ENCODE measurements at regions not wholly inside any gene's neighbourhood (a gene's known extent, or its start where the extent isn't known, plus 50 kb on each side); places are given as distances from the start of the nearest gene placed in this dataset.

DNA sequence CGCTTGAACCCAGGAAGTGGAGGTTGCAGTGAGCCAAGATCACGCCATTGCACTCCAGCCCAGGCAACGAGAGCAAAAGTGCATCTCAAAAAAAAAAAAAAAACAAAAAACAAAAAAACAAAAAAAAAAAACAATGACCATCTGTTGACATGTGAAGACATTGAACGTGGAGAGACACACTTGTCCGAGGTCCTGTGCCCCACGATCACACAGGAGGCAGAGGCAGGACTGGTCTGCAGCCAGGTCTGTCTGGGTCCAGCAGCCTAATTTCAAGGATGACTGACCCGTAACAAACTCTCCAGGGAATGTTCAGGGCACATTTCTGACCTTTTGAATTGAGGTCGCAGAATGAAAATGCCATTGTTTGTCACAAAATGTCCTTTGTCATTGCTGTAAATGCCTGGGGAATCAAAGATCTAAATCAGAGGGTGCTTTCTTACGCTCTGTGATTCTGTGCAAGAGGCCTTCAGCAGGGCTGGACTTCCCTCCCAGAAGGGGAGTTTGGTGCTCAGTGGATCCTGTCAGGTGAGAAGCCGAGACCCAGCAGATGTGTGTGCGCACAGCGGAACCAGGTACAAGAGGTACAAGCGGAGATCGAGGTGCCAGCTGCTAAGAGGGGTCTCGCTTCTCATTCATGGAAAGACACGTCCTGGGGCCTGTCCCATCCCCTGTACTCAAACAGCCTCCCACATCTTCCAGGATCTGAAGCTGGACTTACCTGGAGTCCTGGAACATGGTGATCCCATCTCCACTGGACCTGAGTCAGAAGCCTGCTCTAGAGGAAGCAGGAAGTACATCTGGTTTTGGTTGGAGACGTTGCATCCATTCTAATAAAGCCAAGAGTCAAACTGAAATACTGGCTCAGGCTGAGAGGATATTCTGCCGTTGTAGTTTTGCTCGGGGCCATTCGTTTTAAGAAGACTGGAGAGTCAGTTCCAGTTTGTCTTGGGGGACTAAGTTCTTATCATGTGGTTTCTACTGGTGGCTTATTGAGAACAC is 95.8 kb downstream of the IRF8 start:
- Mint-ChIP-seq H3K4me3 (peak overlapping the region in 7 of 8 donors; percentile 63 to 88 (median 84)), H3K27me3 (no peaks in the 10 kb centered on the region), H3K36me3 (no peaks in the 10 kb centered on the region), H3K9me3 (peaks cover 0 to 5% (median 0%) of the 10 kb centered on the region in 7 donors), H3K27ac (peak overlapping the region in 5 of 6 donors; percentile 89 to 99 (median 96)), H3K4me1 (peaks cover 55 to 93% (median 65%) of the 10 kb centered on the region in 3 donors)
- peak; percentile 16 to 45 for ATAC-seq (ENCODE audit: low read depth in 2 of 2)
- no peak for DNase-seq

DNA sequence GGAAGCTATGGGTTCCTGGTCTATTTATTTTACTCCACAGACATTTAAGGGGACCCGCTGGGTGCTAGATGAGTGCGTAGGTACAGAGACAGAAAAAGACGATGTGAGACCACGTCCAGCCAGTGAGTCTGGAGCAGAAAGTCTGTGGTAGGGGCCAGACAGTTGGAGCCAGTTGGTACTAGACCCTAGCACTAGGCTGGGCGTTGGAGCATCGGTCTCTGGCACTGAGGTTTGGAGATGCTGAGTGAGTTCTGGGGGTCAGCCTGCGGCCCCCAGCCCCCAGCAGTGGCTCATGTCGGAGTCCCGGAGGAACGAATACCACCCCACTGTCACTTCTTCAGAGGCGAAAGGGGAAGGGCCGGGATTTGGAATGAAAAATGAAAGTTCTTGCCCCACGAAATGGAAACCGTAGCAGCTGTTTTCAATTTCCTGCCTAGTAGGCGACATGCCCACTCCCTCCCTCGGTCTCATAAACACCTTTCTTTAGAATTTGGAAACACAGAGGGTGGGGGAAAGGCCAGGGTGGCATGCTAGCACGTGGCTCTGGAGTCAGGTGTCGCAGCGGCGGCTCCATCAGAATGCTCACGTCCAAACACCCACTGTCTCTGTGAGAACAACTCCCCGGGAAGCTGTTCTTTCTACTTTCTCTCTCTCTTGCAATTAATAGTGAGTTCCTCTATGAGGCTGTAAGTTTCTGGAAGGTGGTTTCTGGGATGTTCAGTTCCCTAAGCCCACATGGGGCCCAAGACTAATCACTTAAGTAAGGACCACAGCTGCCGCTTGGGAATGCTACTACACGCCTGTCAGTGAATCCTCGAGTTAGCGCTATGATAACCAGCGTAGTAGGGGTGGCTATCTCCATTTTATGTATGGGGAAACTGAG is 96.8 kb downstream of the IRF8 start:
- H3K27ac Mint-ChIP-seq: peak overlapping the region; percentile 89 to 99 (median 94)
- H3K9me3 Mint-ChIP-seq: no peaks in the 10 kb centered on the region
- no peaks in the 10 kb centered on the region for H3K27me3 Mint-ChIP-seq
- peaks cover 45 to 92% (median 56%) of the 10 kb centered on the region in 3 donors for H3K4me1 Mint-ChIP-seq
- H3K36me3 Mint-ChIP-seq: no peaks in the 10 kb centered on the region
- peak overlapping the region; percentile 42 to 88 (median 80) for H3K4me3 Mint-ChIP-seq
- DNase-seq: peak; percentile 70
- peak; percentile 65 to 70 for ATAC-seq (ENCODE audit: low read depth in 2 of 2)

DNA sequence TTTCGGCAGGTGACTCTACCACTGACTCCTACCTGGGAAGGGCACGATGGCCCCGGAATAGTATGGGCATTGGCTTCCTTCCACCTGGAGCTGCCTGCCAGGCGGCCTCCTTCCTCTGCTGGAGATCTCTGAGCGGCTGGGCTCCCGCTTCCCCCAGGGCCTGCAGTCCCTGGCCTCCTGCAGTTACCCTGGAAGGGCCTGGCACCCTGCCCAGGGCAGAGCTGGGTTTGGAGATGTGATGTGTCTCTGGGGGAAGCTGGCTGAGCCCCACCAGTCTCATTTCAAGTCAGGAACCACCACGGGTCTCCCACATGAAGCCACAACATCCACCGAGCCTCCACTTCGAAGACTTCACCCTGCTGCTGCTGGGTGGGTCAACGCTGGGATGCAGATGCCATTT is 97.9 kb downstream of the IRF8 start:
- Mint-ChIP-seq H3K4me1 (peaks cover 41 to 90% (median 55%) of the 10 kb centered on the region in 3 donors), H3K36me3 (no peaks in the 10 kb centered on the region), H3K9me3 (no peaks in the 10 kb centered on the region), H3K27ac (peak overlapping the region in 2 of 6 donors; percentile 89 to 97), H3K4me3 (no peak overlapping the region), H3K27me3 (no peaks in the 10 kb centered on the region)
- DNase-seq (no peak), ATAC-seq (ENCODE audit: low read depth in 2 of 2) (no peak)

DNA sequence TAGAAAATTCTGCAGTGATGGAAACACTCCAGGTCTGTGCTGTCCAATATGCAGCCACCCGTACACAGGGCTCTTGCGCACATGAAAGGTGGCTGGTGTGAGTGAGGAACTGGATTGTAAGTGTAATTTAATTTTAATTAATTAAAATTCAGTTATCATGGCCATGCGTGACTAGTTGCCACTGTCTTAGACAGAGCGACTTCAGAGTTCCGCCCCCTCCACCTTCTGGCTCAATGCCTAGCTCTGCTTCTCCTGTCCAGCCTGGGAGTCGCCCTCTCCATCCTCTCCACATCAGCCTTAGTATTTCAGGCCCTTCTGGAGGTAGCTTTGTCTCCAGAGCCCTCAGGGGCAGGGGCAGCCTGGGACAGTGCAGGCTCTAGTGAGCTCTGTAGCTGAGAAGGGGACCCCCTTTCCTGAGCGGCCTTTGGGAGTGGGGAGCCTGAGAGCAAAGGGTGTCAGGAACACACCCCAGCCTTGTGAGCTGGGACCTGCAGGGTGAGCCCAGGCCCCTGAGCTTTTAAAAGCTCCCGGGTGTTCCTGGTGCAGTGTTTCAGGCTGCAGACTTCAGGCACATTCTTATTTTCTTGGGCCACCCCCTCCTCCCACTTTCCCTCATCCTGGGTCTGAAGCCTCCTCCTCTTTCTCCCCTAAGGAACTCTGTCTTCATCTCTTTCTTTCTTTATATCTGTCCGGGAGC is 99.4 kb downstream of the IRF8 start:
- H3K36me3 Mint-ChIP-seq: no peaks in the 10 kb centered on the region
- peaks cover 0 to 5% (median 0%) of the 10 kb centered on the region in 7 donors for H3K9me3 Mint-ChIP-seq
- ATAC-seq (ENCODE audit: low read depth in 2 of 2) (no peak), DNase-seq (no peak)
- H3K4me3 Mint-ChIP-seq: peak overlapping the region; percentile 2 to 76 (median 40)
- H3K27me3 Mint-ChIP-seq: no peaks in the 10 kb centered on the region
- peaks cover 41 to 89% (median 57%) of the 10 kb centered on the region in 3 donors for H3K4me1 Mint-ChIP-seq
- peak overlapping the region in 2 of 6 donors; percentile 48 to 91 for H3K27ac Mint-ChIP-seq

DNA sequence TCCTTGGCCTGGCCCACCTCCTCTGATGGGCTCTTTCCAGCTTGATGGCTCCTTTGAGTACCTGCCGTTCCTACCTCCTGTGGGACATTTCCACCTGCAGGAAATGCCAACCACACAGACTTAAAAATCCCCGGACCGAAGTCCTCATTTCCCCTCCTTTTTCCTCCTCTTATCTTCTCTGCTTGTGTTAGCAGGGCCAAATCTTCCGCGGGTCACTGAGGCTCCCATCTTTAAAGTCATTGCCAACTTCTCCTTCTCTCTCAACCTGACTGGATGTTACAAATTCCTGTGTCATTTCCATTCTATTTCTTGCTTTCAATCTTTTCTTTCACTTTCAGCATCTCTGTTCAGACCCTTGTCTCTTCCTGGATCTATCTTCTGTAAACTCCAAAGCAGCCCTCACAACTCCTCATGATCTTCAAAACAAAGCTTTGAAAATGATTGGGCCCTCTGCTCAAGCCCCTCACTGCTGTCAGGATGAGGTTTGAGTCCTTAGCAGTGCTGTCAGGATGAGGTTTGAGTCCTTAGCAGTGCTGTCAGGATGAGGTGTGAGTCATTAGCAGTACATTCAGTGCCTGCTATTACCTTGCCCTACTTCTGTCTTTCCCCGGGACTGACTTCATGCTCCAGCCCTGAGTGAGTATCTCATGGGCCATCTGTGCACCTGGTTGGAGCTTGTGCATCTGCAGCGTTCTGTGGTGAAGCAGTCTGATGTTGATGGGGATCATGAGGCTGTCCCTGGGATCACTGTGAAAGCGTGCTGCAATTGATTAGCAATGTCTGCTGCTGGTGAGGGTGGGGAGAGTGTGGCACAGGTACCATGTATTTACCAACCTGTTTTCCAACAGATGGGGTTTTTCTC is 100.1 kb downstream of the IRF8 start:
- peaks cover 44 to 87% (median 62%) of the 10 kb centered on the region in 3 donors for H3K4me1 Mint-ChIP-seq
- H3K36me3 Mint-ChIP-seq: no peaks in the 10 kb centered on the region
- DNase-seq (no peak), ATAC-seq (ENCODE audit: low read depth in 2 of 2) (no peak)
- peaks cover 0 to 5% (median 0%) of the 10 kb centered on the region in 7 donors for H3K9me3 Mint-ChIP-seq
- H3K27ac Mint-ChIP-seq: peak overlapping the region; percentile 0 to 92 (median 56)
- no peaks in the 10 kb centered on the region for H3K27me3 Mint-ChIP-seq
- H3K4me3 Mint-ChIP-seq: peak overlapping the region; percentile 2 to 76 (median 40)

DNA sequence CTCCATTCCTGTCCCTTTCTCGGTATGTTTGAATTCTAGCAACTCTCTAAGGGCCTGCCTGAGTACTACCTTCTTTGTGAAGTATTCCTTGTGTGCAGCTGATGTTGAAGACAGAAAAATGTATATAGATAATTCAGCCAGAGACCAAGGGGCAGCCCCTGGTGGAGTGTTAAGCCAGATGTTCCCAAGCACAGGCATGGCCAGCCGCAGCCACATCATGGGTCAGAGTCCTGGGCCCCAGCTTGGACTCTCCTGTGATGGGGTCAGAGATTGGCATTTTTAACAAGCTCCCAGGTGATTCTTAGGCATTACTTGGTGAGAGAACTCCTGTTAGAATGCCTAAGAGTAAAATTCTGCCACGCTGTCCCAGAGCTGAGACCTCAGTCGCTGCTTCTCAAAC is 100.8 kb downstream of the IRF8 start:
- H3K4me1 Mint-ChIP-seq: peaks cover 41 to 84% (median 61%) of the 10 kb centered on the region in 3 donors
- peaks cover 0 to 5% (median 0%) of the 10 kb centered on the region in 7 donors for H3K9me3 Mint-ChIP-seq
- no peaks in the 10 kb centered on the region for H3K36me3 Mint-ChIP-seq
- H3K27me3 Mint-ChIP-seq: no peaks in the 10 kb centered on the region
- H3K27ac Mint-ChIP-seq: peak overlapping the region in 3 of 6 donors; percentile 12 to 65 (median 36)
- peak overlapping the region in 2 of 8 donors; percentile 16 to 50 for H3K4me3 Mint-ChIP-seq
- DNase-seq (no peak), ATAC-seq (ENCODE audit: low read depth in 2 of 2) (no peak)

DNA sequence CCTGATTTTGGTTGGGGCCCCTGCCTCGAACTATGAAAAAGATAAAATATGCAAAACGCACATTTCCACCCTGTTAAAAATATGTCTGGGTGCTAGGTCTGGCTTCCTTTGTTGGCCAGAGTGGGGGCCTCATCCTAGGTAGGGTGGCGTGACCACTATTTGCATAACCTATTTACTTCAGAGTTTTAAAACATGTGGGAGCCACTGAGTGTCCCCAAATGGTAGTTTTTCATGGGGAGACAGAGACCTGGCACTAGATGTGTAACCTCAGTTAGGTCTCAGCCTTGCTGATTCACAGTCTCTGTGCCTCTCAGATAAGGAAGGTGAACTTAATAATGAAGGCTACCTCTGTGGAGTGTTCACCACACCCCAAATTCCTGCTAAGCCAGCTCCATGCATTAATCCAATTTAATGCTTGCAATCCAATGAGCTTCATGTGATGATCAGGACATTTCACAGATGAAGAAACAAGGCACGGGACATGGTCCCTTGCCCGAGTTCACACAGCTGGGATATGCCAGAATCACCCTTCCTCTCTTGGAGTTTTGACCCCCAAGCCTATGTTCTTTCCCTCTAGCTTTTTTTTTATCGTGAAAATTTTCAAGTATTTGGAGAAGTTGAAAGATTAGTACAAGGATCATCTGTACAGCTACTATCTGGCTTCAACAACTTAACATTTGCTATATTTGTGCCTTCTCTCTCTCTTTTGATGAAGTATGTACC is 103.4 kb downstream of the IRF8 start:
- Mint-ChIP-seq H3K4me3 (peak overlapping the region in 7 of 8 donors; percentile 15 to 87 (median 58)), H3K9me3 (peaks cover 0 to 5% (median 0%) of the 10 kb centered on the region in 7 donors), H3K27ac (peak overlapping the region in 3 of 6 donors; percentile 79 to 92 (median 81)), H3K4me1 (peaks cover 25 to 67% (median 43%) of the 10 kb centered on the region in 3 donors), H3K27me3 (no peaks in the 10 kb centered on the region), H3K36me3 (no peaks in the 10 kb centered on the region)
- DNase-seq (no peak), ATAC-seq (ENCODE audit: low read depth in 2 of 2) (peak; percentile 65 to 90)

DNA sequence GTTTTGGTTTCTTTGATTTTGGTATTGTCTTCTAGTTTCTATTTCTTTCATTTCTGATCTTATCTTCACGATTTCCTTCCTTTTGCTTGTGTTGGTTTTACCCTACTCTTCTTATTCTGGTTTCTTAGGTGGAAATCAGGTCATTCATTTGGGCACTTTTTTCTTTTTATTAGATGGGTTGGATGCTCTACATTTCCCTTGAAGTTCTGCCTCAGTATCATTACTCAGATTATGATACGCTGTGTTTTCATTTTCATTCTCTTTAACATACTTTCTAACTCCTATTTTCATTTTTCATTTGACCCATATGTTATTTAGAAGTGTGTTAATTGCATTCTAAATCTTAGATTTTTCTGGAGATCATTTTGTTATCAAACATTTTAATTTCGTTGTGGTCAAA is 108.6 kb downstream of the IRF8 start:
- peaks cover 27 to 56% (median 31%) of the 10 kb centered on the region in 3 donors for H3K4me1 Mint-ChIP-seq
- H3K9me3 Mint-ChIP-seq: peaks cover 0 to 5% (median 0%) of the 10 kb centered on the region in 7 donors
- ATAC-seq (ENCODE audit: low read depth in 2 of 2) (no peak), DNase-seq (no peak)
- H3K27ac Mint-ChIP-seq: peak overlapping the region in 1 of 6 donors; percentile 69
- no peak overlapping the region for H3K4me3 Mint-ChIP-seq
- H3K27me3 Mint-ChIP-seq: peaks cover 0 to 7% (median 0%) of the 10 kb centered on the region in 3 donors
- no peaks in the 10 kb centered on the region for H3K36me3 Mint-ChIP-seq

DNA sequence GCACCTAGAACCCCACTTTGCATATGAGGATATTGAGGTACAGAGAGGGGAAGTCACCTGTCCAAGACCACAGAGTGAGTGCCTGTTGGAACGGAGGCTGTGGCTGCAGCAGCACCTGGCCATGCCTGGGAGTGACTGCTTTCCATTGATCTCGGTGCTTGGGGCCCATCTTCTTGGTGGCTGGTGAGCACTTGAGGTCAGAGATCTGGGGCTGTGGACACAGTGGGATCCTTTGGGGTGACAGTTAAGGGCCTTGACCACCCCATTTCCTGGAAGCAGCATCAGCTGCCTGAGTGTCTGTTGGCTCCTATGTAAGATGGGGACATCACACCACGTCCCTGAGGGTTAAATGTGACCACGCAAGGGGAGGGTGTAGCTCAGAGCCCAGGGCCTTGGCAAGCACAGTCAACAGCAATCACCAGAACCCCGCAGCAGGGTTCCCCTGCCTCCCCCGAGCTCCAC is 111.7 kb downstream of the IRF8 start:
- DNase-seq (no peak), ATAC-seq (ENCODE audit: low read depth in 2 of 2) (peak; percentile 33 to 73)
- Mint-ChIP-seq H3K27ac (no peak overlapping the region), H3K27me3 (peaks cover 0 to 7% (median 0%) of the 10 kb centered on the region in 3 donors), H3K4me1 (peaks cover 29 to 56% (median 29%) of the 10 kb centered on the region in 3 donors), H3K9me3 (peaks cover 0 to 6% (median 0%) of the 10 kb centered on the region in 7 donors), H3K36me3 (peaks cover 0 to 8% of the 10 kb centered on the region in 2 donors), H3K4me3 (peak overlapping the region in 3 of 8 donors; percentile 15 to 65 (median 25))

DNA sequence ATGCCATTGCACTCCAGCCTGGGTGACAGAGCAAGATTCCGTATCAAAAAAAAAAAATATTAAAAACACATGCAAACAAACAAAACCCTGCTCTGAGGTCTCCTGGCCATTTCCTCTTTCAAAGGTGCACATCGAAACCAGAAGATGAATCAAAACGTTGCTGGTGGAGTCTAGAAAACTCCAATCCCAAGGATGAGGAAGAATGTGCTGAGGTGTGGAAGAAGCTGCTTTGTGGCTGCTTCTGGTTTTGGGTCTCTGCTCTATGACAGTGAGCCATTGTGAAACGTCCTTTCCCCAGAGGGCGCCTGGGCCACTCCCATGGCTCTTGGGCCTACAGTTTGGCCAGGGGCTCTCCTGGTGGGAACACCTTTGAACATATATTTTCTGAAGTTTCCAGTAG is 112.6 kb downstream of the IRF8 start:
- Mint-ChIP-seq H3K27ac (peak overlapping the region in 1 of 6 donors; percentile 49), H3K4me3 (peak overlapping the region in 4 of 8 donors; percentile 15 to 72 (median 32)), H3K4me1 (peaks cover 33 to 57% (median 37%) of the 10 kb centered on the region in 3 donors), H3K36me3 (peaks cover 0 to 8% of the 10 kb centered on the region in 2 donors), H3K9me3 (peaks cover 0 to 6% (median 0%) of the 10 kb centered on the region in 7 donors), H3K27me3 (peaks cover 0 to 7% (median 0%) of the 10 kb centered on the region in 3 donors)
- no peak for DNase-seq
- peak; percentile 32 to 48 for ATAC-seq (ENCODE audit: low read depth in 2 of 2)

DNA sequence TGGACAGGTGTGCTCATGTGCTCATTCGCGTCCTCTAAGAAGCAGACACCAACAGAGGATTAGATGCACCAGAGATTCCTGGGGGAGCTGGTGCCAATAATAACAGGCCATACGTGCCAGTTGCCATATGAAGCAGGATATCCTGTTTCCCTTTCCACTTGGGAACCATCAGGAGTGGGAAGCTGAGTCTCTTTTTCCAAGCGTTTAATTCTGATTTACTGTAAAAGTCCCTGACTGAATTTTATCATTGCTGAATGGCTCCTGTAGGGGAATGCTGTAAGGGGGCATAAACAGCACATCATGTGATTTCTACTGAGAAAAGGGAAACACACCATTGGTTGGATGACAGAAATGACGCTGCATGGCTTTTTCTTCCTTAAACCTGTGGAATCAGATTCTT is 113.3 kb downstream of the IRF8 start:
- peak overlapping the region in 1 of 6 donors; percentile 7 for H3K27ac Mint-ChIP-seq

More for the DNA sequence above, 113.3 kb downstream of the IRF8 start:
- Mint-ChIP-seq H3K4me1 (peaks cover 33 to 60% (median 37%) of the 10 kb centered on the region in 3 donors), H3K36me3 (peaks cover 0 to 8% of the 10 kb centered on the region in 2 donors), H3K4me3 (no peak overlapping the region), H3K27me3 (peaks cover 0 to 7% (median 3%) of the 10 kb centered on the region in 3 donors), H3K9me3 (peaks cover 0 to 6% (median 0%) of the 10 kb centered on the region in 7 donors)
- DNase-seq (no peak), ATAC-seq (ENCODE audit: low read depth in 2 of 2) (no peak)

All from naive B cell (primary cell).